ENCODE measurements at regions not wholly inside any gene's neighbourhood (a gene's known extent, or its start where the extent isn't known, plus 50 kb on each side); places are given as distances from the start of the nearest gene placed in this dataset.

- DNase-seq (peak; percentile 63), ATAC-seq (ENCODE audit: low read depth) (no peak)
- dilution Hi-C loops (cut with HindIII; ENCODE audit: low sequenced_read_pairs, unreplicated experiment): no loop called here
- POLR2A ChIA-PET (ENCODE audit: unreplicated experiment): no interaction called here
- Histone ChIP-seq H3K9me1 (ENCODE audit: insufficient read depth, low read length) (peaks cover 6% of the 10 kb centered on the region; the same call in 1 of the 2 replicates), H3K23ac (ENCODE audit: low read depth, low read length) (no peak overlapping the region), H2AK5ac (ENCODE audit: low read depth, low read length) (peak overlapping the region; percentile 35; the same call in 1 of the 2 replicates), H3K9ac (ENCODE audit: low read depth, low read length) (no peak overlapping the region), H3K4me2 (ENCODE audit: low read depth, low read length) (no peak overlapping the region), H3K4me1 (ENCODE audit: control insufficient read depth, insufficient read depth, low read length) (no peaks in the 10 kb centered on the region), H2AK9ac (replicated peaks; ENCODE audit: low read depth, low read length, poor library complexity) (no peak overlapping the region), H3K36me3 (ENCODE audit: control insufficient read depth, insufficient read depth, low read length) (no peaks in the 10 kb centered on the region), H3K56ac (ENCODE audit: extremely low read depth, insufficient read depth, low read length) (no peak overlapping the region), H4K91ac (ENCODE audit: insufficient read depth, low read depth, low read length) (no peak overlapping the region), H3K27me3 (ENCODE audit: control insufficient read depth, insufficient read depth, low read length) (no peaks in the 10 kb centered on the region; the same call in 1 of the 2 replicates), H2AFZ (replicated peaks; ENCODE audit: low read length, poor library complexity) (no peak overlapping the region), H4K8ac (ENCODE audit: low read depth in 2 of 2, low read length in 2 of 2) (no peak overlapping the region), H3K79me1 (ENCODE audit: low read depth in 1 of 2, low read length in 2 of 2) (no peaks in the 10 kb centered on the region), H2BK20ac (ENCODE audit: low read depth, low read length) (no peak overlapping the region), H4K20me1 (ENCODE audit: insufficient read depth, low read length) (no peaks in the 10 kb centered on the region), H3K14ac (replicated peaks; ENCODE audit: low read depth, low read length) (no peak overlapping the region), H2BK5ac (ENCODE audit: low read depth, low read length, poor library complexity, severe bottlenecking) (no peak overlapping the region), H3K18ac (ENCODE audit: low read depth, low read length) (no peak overlapping the region), H3K4ac (ENCODE audit: low read depth, low read length) (no peak overlapping the region), H3K4me3 (ENCODE audit: insufficient read depth, low read depth, low read length) (no peak overlapping the region), H2BK120ac (ENCODE audit: low read depth, low read length) (no peak overlapping the region), H4K5ac (ENCODE audit: low read depth, low read length) (no peak overlapping the region), H2BK15ac (ENCODE audit: low read depth, low read length) (no peak overlapping the region), H3K9me3 (ENCODE audit: control insufficient read depth, insufficient read depth, low read length) (no peaks in the 10 kb centered on the region), H3K27ac (ENCODE audit: insufficient read depth, low read length) (no peak overlapping the region)
- no TSS peak for BruUV-seq (replicated peaks)
- intact Hi-C loops (cut with micrococcal nuclease): no loop called here
- WGBS, 2 experiments (ENCODE audit: extremely low coverage in 2 of 2, insufficient read length in 1 of 2): 43% methylated on average over 1 of the region's 21 CpGs; no CpG with 5 or more reads in 1 of the 2 experiments
- TF ChIP-seq RAD21 (IDR thresholded peaks at IDR 0.05; ENCODE audit: low read length): no peak
- no peak for TF ChIP-seq MAZ (IDR thresholded peaks at IDR 0.05; ENCODE audit: borderline replicate concordance, low read depth, low read length)
- no peak for TF ChIP-seq MXI1 (IDR thresholded peaks at IDR 0.05; ENCODE audit: borderline replicate concordance, low read depth, low read length)
- CTCF ChIA-PET: no interaction called here
- in situ Hi-C loops (cut with MboI; ENCODE audit: low sequenced_read_pairs): no loop called here
Measured at GRCh38 chr1:25031966-25032667, 102.0 kb upstream of the RUNX3 start.

Data from IMR-90 (cell line).